CD4-positive, alpha-beta memory T cell (primary cell): ENCODE measurements at regions not wholly inside any gene's neighbourhood (a gene's known extent, or its start where the extent isn't known, plus 50 kb on each side); places are given as distances from the start of the nearest gene placed in this dataset.
A peak's percentile ranks its signal among the peaks of the same experiment; 100 is the strongest.

ENCODE experiments used
- CTCF ChIA-PET: fragments of 350-600 bp; sonication (Branson Sonifier 250); formaldehyde crosslinking; loops from one replicate; lab custom pipeline; 2021; ENCODE audit warnings: inconsistent platforms; ENCODE audit not compliant: partially characterized antibody; lab: Charles Lee
- POLR2A ChIA-PET: fragments of 350-600 bp; sonication (Branson Sonifier 250); formaldehyde crosslinking; loops from one replicate; lab custom pipeline; 2021; ENCODE audit not compliant: partially characterized antibody; lab: Charles Lee
- DNase-seq, 5 donors: peaks; one replicate each; pipeline versions ENCODE4 v3.0.0 to v3.0.0-alpha.2; 2020 to 2022; ENCODE audit warnings: mixed read lengths in 1 of 5
- H3K27ac ChIP-seq: one replicate; pipeline ENCODE4 v1.7.0; 2013; ENCODE audit warnings: low read depth, low read length
- H3K27me3 ChIP-seq: 2 replicates; pipeline ENCODE4 v1.7.0; 2013; ENCODE audit warnings: mild to moderate bottlenecking, low read length, moderate library complexity; ENCODE audit not compliant: insufficient read depth
- H3K36me3 ChIP-seq: 2 replicates; pipeline ENCODE4 v1.7.0; 2013; ENCODE audit warnings: mild to moderate bottlenecking, low read length, moderate library complexity; ENCODE audit not compliant: insufficient read depth
- H3K4me1 ChIP-seq: 2 replicates; pipeline ENCODE4 v1.7.0; 2013; ENCODE audit warnings: mild to moderate bottlenecking, low read length, moderate library complexity; ENCODE audit not compliant: insufficient read depth
- H3K4me3 ChIP-seq, 2 donors: one replicate each; pipeline ENCODE4 v1.7.0; 2013; ENCODE audit warnings: low read length in 2 of 2, mild to moderate bottlenecking in 1 of 2
- H3K9me3 ChIP-seq, 2 donors: one replicate each; pipeline ENCODE4 v1.7.0; 2013; ENCODE audit warnings: low read length in 2 of 2, control low read depth in 1 of 2; ENCODE audit not compliant: control insufficient read depth in 1 of 2
- H3K27ac Mint-ChIP-seq, 7 donors: one replicate each; pipeline ENCODE4 v1.8.0; 2020 to 2021; ENCODE audit warnings: mixed read lengths in 7 of 7, mild to moderate bottlenecking in 6 of 7, inconsistent platforms in 3 of 7, moderate library complexity in 3 of 7
- H3K27me3 Mint-ChIP-seq, 2 donors: one replicate each; pipeline ENCODE4 v1.8.0; 2020 to 2021; ENCODE audit warnings: mixed read lengths in 2 of 2
- H3K36me3 Mint-ChIP-seq, 2 donors: one replicate each; pipeline ENCODE4 v1.8.0; 2020 to 2021; ENCODE audit warnings: mixed read lengths in 2 of 2, inconsistent platforms in 1 of 2, mild to moderate bottlenecking in 1 of 2
- H3K4me1 Mint-ChIP-seq, 4 donors: one replicate each; pipeline ENCODE4 v1.8.0; 2020 to 2021; ENCODE audit warnings: mixed read lengths in 4 of 4, mild to moderate bottlenecking in 1 of 4
- H3K4me3 Mint-ChIP-seq, 8 donors: one replicate each; pipeline ENCODE4 v1.8.0; 2020 to 2021; ENCODE audit warnings: mixed read lengths in 8 of 8, mild to moderate bottlenecking in 7 of 8, moderate library complexity in 6 of 8, inconsistent platforms in 3 of 8
- H3K9me3 Mint-ChIP-seq, 8 donors: one replicate each; pipeline ENCODE4 v1.8.0; 2020 to 2021; ENCODE audit warnings: mixed read lengths in 8 of 8, mild to moderate bottlenecking in 5 of 8, inconsistent platforms in 3 of 8, moderate library complexity in 1 of 8
- intact Hi-C: fragments of 100-400 bp; cut with micrococcal nuclease; formaldehyde crosslinking; loops from one replicate; pipeline ENCODE4 v1.15.1; 2023

DNA sequence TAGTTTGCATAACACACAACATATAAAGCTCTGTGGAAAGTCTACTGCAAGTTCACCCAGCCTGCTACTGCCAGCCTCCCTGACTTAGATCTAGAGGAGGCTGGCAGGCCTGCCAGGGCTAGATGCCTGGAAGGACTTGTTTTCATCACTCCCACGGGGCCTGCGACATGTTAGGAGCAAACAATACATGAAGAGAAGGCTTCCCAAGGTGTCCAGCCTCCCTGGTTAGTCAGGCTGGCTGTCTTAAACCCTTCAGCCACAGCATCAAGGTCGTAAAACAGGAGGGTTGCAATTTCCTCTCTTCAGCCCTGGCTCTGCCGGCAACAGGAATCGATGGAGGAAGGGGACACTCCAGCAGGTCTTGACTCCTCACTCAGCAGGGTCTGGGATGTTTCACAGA, 104.5 kb downstream of the NGF start:
- Mint-ChIP-seq H3K27me3 (peaks cover 4 to 6% of the 10 kb centered on the region in 2 donors), H3K36me3 (no peaks in the 10 kb centered on the region), H3K9me3 (no peaks in the 10 kb centered on the region), H3K4me1 (no peaks in the 10 kb centered on the region), H3K27ac (no peak overlapping the region), H3K4me3 (no peak overlapping the region)
- CTCF ChIA-PET: no interaction called here
- no peaks in the 10 kb centered on the region for H3K9me3 ChIP-seq
- no peak overlapping the region for H3K27ac ChIP-seq
- H3K27me3 ChIP-seq: no peaks in the 10 kb centered on the region
- no peak for DNase-seq
- intact Hi-C loops: no loop called here
- no peaks in the 10 kb centered on the region for H3K36me3 ChIP-seq
- POLR2A ChIA-PET: no interaction called here
- H3K4me1 ChIP-seq: no peaks in the 10 kb centered on the region
- H3K4me3 ChIP-seq: no peak overlapping the region

DNA sequence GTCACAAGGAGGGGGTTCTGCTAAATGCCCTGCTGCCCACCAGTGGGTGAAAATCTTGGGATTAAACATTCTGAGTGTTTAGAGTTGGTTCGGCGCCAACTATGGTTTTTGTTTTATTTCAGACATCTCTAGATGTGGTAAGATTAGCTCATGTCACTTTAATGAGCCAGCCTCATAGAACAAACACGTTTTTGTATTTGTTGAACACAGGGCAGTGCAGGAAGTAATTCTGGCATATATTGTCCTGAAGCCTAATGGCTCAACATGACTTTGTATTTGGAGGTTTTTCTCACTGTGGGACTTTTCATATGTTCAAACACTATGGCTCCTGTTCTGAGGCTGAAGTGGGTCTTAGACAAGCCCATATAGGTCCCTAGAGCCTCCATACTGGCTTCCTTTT, 107.8 kb downstream of the NGF start:
- H3K9me3 Mint-ChIP-seq: no peaks in the 10 kb centered on the region

DNA sequence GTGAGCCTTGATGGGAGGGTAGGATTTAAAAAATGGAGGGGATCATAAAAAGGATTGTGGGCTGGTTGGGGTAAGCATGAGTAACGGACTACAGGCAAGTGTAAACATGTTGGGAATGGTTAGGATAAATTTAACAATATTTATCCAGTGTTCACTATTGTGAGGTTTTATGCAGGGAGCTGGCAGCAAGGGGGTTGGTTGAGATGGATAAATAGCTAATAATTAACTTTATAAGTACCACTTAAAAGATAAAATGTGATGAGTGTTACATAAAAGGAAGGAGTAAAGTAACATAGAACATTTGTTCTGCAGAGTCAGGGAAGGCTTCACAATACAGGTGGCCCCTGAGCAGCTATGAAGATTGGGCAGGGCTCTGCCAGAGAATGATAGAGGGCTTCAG, 109.0 kb downstream of the NGF start:
- ChIA-PET CTCF (no interaction called here), POLR2A (no interaction called here)
- Histone ChIP-seq H3K4me3 (no peak overlapping the region), H3K27ac (no peak overlapping the region), H3K9me3 (no peaks in the 10 kb centered on the region), H3K4me1 (no peaks in the 10 kb centered on the region), H3K27me3 (no peaks in the 10 kb centered on the region), H3K36me3 (no peaks in the 10 kb centered on the region)
- H3K36me3 Mint-ChIP-seq: no peaks in the 10 kb centered on the region
- no peak for DNase-seq
- no peak overlapping the region for H3K4me3 Mint-ChIP-seq
- no peaks in the 10 kb centered on the region for H3K4me1 Mint-ChIP-seq
- intact Hi-C loops: no loop called here
- no peak overlapping the region for H3K27ac Mint-ChIP-seq
- no peaks in the 10 kb centered on the region for H3K9me3 Mint-ChIP-seq
- H3K27me3 Mint-ChIP-seq: peaks cover 0 to 2% of the 10 kb centered on the region in 2 donors

More for the DNA sequence above, 107.8 kb downstream of the NGF start:
- DNase-seq: no peak
- Histone ChIP-seq H3K27ac (no peak overlapping the region), H3K4me1 (no peaks in the 10 kb centered on the region), H3K36me3 (no peaks in the 10 kb centered on the region), H3K9me3 (no peaks in the 10 kb centered on the region), H3K27me3 (no peaks in the 10 kb centered on the region), H3K4me3 (no peak overlapping the region)
- POLR2A ChIA-PET: no interaction called here
- intact Hi-C loops: no loop called here
- Mint-ChIP-seq H3K27me3 (peaks cover 0 to 2% of the 10 kb centered on the region in 2 donors), H3K36me3 (no peaks in the 10 kb centered on the region), H3K27ac (no peak overlapping the region), H3K4me3 (no peak overlapping the region), H3K4me1 (no peaks in the 10 kb centered on the region)
- CTCF ChIA-PET: no interaction called here

DNA sequence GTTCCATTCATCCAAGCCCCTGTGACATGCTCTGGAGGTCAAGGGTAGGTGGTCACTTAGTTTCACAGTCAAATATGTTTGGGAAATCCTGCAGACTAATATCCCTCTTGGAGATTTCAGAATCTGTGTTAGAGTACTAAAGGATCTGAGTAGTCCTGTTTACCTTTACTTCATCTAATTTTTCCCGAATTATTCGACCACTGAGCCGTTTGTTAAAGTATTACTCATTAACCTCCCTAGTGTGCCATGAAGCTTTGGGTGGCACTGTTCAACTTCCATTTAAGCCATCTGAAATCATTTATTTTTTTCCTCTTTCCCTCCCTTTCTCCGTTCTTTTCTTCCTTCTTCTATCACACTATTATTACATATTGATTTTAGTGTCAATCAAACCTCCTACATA, 109.9 kb downstream of the NGF start:
- no peaks in the 10 kb centered on the region for H3K36me3 Mint-ChIP-seq
- CTCF ChIA-PET: no interaction called here
- H3K4me3 Mint-ChIP-seq: no peak overlapping the region

DNA sequence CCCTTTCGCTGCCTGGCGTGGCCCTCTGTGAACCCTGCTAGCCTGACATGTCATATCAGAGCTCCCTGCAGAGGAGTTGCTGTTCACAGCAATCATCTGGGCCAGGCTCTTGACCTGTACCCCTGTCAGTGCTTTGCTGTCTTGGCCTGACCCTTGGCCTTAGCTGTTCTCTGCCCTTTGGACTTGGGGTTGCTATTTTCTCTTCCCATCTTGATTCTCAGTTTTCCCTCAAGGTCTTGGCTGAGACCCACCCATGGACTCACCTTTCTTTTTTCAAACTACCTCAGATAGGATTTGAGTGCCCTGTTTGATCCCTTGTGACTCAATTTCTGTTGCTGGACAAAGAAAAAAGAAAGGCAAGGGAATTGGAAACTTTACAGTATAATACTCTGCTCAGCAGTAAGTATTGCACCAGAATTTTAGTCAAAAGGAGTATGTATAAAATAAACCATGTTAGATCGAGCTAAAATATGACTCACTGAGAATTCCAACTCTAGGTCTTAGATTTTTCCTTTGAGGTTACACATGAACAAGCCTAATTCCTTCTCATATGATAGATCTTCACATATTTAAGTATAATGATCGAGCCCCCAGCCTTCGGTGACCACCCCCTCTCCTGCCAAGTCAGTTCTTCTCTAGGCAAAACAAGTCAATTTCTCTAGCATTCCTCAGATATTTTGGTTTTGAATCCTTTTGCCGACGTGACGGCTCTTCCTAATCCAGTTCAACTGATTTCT, 110.5 kb downstream of the NGF start:
- Histone ChIP-seq H3K27me3 (no peaks in the 10 kb centered on the region), H3K9me3 (no peaks in the 10 kb centered on the region), H3K4me1 (no peaks in the 10 kb centered on the region), H3K27ac (no peak overlapping the region), H3K36me3 (no peaks in the 10 kb centered on the region), H3K4me3 (no peak overlapping the region)
- intact Hi-C loops: no loop called here
- POLR2A ChIA-PET: no interaction called here
- Mint-ChIP-seq H3K27ac (no peak overlapping the region), H3K4me3 (no peak overlapping the region), H3K4me1 (no peaks in the 10 kb centered on the region), H3K36me3 (no peaks in the 10 kb centered on the region), H3K9me3 (no peaks in the 10 kb centered on the region), H3K27me3 (peaks cover 0 to 2% of the 10 kb centered on the region in 2 donors)
- CTCF ChIA-PET: no interaction called here
- DNase-seq: no peak

More for the DNA sequence above, 109.9 kb downstream of the NGF start:
- H3K4me1 ChIP-seq: no peaks in the 10 kb centered on the region
- no peak overlapping the region for H3K27ac Mint-ChIP-seq
- H3K27me3 ChIP-seq: no peaks in the 10 kb centered on the region
- H3K4me3 ChIP-seq: no peak overlapping the region
- no peak for DNase-seq
- POLR2A ChIA-PET: no interaction called here
- intact Hi-C loops: no loop called here
- H3K4me1 Mint-ChIP-seq: no peaks in the 10 kb centered on the region
- peaks cover 0 to 2% of the 10 kb centered on the region in 2 donors for H3K27me3 Mint-ChIP-seq
- no peak overlapping the region for H3K27ac ChIP-seq
- H3K9me3 ChIP-seq: no peaks in the 10 kb centered on the region
- H3K36me3 ChIP-seq: no peaks in the 10 kb centered on the region
- H3K9me3 Mint-ChIP-seq: no peaks in the 10 kb centered on the region

DNA sequence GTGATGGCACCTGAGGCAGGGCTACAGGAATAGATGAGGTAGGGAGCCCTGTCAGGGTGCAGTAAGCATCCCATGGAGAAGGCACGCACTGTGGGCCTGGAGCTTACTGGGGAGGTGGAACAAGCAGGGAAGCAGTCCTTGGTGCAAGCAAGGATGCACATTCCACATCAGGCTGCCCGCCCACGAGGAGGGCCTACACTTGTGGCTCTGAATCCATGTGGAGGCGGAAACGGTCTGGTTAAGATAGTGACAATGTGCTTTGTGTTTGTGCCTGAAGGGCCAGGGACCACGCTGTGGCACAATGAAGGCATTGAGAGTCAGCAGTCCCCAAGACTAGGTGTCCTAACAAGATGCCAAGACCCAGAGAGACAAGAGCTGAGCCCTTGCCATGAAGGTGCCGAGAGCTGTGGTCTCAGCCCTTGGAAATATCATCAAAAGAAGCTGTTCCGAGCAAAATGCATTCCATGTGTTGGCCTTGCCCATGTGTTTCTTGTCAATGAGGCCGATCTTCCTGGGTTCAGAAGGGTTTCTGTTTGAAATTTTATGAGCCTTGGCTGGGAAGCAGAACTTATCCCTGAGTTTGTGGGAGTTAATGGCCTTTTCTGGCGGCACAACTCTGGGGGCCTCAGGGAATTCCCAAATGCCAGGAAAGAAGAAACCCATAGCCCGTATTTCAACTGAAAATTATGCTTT, 111.9 kb downstream of the NGF start:
- H3K27ac Mint-ChIP-seq: no peak overlapping the region

DNA sequence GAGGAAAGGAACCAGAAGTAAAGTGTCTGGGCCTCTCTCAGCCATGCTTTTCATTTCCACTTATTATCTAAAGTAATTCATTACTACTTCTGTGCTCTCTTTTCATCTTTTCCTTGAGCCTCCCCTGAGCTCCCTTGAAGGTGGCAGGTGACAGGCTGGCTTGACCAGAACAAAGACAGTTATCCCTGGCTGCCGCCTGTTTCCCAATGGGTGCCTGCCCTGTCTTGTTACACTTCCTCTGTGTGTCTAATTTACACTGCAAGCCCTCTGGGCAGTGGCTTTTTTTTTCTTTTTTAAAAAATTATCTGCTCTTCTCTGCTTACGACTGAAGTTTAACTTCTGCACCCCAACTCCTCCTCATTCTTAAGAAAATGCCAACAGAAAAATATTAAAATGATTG, 113.4 kb downstream of the NGF start:
- POLR2A ChIA-PET: no interaction called here
- no peaks in the 10 kb centered on the region for H3K27me3 ChIP-seq
- Mint-ChIP-seq H3K36me3 (no peaks in the 10 kb centered on the region), H3K9me3 (peaks cover 0 to 3% (median 0%) of the 10 kb centered on the region in 8 donors), H3K27me3 (peaks cover 0 to 8% of the 10 kb centered on the region in 2 donors), H3K27ac (peak overlapping the region in 1 of 7 donors; percentile 12), H3K4me1 (no peaks in the 10 kb centered on the region), H3K4me3 (no peak overlapping the region)
- no peaks in the 10 kb centered on the region for H3K4me1 ChIP-seq
- intact Hi-C loops: no loop called here
- CTCF ChIA-PET: no interaction called here
- H3K27ac ChIP-seq: no peak overlapping the region
- no peaks in the 10 kb centered on the region for H3K36me3 ChIP-seq
- no peak overlapping the region for H3K4me3 ChIP-seq
- DNase-seq: no peak
- H3K9me3 ChIP-seq: no peaks in the 10 kb centered on the region

More for the DNA sequence above, 111.9 kb downstream of the NGF start:
- no peaks in the 10 kb centered on the region for H3K4me1 Mint-ChIP-seq
- H3K4me3 Mint-ChIP-seq: no peak overlapping the region
- DNase-seq: no peak
- no peaks in the 10 kb centered on the region for H3K27me3 ChIP-seq
- CTCF ChIA-PET: no interaction called here
- H3K9me3 Mint-ChIP-seq: no peaks in the 10 kb centered on the region
- H3K4me3 ChIP-seq: no peak overlapping the region
- H3K9me3 ChIP-seq: no peaks in the 10 kb centered on the region
- no peaks in the 10 kb centered on the region for H3K36me3 ChIP-seq
- H3K4me1 ChIP-seq: no peaks in the 10 kb centered on the region
- no peaks in the 10 kb centered on the region for H3K36me3 Mint-ChIP-seq
- intact Hi-C loops: no loop called here
- peaks cover 0 to 3% of the 10 kb centered on the region in 2 donors for H3K27me3 Mint-ChIP-seq
- POLR2A ChIA-PET: no interaction called here
- no peak overlapping the region for H3K27ac ChIP-seq
